ENCODE measurements at regions not wholly inside any gene's neighbourhood (a gene's known extent, or its start where the extent isn't known, plus 50 kb on each side); places are given as distances from the start of the nearest gene placed in this dataset.

DNA sequence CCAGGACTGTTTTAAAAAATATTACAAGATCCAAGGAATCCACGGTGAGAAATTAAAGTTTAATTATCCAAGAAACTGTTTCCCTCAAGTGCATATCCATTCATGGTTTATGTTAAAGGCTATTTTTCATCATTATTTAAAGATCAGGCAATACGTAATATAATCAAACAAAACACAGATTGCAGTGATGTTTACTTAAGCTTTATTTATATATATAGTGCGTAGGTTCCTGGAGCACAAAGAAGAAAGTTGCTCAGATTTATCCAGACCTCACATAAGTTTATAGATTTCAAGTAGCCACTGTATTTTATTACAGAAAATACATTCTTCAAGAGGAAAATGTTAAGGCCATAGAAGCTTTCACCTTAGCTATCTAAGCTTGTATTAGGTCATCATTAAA is 210.0 kb upstream of the KLF14 start:
- TF ChIP-seq POLR2AphosphoS5 (IDR thresholded peaks at IDR 0.05), result no peak
- TF ChIP-seq, protein P1, sequence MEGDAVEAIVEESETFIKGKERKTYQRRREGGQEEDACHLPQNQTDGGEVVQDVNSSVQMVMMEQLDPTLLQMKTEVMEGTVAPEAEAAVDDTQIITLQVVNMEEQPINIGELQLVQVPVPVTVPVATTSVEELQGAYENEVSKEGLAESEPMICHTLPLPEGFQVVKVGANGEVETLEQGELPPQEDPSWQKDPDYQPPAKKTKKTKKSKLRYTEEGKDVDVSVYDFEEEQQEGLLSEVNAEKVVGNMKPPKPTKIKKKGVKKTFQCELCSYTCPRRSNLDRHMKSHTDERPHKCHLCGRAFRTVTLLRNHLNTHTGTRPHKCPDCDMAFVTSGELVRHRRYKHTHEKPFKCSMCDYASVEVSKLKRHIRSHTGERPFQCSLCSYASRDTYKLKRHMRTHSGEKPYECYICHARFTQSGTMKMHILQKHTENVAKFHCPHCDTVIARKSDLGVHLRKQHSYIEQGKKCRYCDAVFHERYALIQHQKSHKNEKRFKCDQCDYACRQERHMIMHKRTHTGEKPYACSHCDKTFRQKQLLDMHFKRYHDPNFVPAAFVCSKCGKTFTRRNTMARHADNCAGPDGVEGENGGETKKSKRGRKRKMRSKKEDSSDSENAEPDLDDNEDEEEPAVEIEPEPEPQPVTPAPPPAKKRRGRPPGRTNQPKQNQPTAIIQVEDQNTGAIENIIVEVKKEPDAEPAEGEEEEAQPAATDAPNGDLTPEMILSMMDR (IDR thresholded peaks at IDR 0.05), result no peak

Measured in upper lobe of left lung (tissue), 4 donors.